GM03348 (cell line): ENCODE measurements at regions not wholly inside any gene's neighbourhood (a gene's known extent, or its start where the extent isn't known, plus 50 kb on each side); places are given as distances from the start of the nearest gene placed in this dataset.
"Not testable (repeated sequence)": the region's sequence is repeated elsewhere in the genome, so short reads cannot be mapped to it uniquely, and the experiment has no call there.

Experiments
- DNase-seq: peaks from one replicate; pipeline ENCODE4 v3.0.0; 2012; ENCODE audit warnings: low spot score

DNA sequence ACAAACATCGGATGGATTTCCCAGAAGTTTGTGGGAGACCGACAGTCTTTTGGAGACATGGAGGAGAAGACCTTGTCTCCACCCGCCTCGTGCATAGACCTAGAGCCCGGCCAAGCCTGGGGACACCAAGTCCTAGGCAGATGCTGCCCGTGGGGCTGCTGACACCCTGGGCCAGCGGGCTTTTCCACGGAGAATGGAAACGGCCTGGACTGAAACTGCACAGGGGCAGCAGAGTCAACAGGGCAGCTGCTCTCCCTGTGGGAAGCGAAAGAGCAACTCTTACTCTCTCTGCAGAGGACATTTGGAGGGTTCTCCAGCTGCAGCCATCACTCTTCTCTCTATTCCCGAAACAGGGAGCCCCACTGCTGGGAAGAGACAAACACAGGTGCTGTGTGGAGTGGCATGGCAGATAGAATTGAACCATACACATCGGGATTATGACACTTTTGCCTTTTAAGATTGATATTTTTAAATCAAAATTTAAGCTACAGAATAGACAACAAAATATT is 401.2 kb downstream of the THBS2 start:
- peak; percentile 67 for DNase-seq

DNA sequence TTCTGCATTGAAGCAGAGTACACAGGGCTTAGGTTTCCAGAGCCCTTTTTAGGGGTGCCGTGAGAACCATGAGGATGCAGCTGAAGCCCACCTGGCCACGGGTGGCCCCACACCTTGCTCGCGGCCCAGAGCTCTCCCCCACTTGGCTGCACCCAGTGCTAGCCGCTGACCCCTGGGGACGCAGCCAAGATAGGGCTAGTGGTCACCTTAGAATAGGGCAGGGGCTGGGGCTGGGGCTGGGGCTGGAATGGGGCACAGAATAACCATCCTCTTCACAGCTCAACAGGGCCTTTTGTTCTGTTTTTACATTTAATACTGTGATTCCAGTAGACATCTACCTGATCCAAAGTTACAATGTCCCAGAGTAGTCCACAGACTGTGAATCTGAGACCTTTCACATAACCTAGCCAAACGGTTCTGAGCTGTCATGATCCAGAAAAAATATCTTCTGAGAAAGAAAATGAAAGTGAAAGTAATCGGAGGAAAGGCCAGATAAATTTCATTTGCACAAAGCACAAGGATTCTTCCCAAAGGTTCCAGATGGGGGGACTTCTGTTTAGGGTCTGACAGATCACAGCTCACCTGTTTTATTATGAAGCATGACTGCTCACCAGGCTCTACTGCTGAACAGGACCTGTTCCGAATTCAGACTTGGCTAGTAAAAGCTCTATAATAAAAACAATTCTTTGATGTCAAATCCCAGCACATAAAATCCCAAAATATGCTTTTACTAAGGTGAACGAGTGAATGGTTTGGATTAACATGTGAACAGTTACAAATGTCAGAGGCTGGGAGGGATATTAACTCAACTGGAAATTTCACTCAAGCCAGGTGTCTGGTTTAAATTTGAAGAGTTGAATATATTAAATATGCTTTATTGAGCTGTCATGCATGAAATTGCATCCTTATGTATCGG is 401.9 kb downstream of the THBS2 start:
- peak; percentile 50 for DNase-seq

DNA sequence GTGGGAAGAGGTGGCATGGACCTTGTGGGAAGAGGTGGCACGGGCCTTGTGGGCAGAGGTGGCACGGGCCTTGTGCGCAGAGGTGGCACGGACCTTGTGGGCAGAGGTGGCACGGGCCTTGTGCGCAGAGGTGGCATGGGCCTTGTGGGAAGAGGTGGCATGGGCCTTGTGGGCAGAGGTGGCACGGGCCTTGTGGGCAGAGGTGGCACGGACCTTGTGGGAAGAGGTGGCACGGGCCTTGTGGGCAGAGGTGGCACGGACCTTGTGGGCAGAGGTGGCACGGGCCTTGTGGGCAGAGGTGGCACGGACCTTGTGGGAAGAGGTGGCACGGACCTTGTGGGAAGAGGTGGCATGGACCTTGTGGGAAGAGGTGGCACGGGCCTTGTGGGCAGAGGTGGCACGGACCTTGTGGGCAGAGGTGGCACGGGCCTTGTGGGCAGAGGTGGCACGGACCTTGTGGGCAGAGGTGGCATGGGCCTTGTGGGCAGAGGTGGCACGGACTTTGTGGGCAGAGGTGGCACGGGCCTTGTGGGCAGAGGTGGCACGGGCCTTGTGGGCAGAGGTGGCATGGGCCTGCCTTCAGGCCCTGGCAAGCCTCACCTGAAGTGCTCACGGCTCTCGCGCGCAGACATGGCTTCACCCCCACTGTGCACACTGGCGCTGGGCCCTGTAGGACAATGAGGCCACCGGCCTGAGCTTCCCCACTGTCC is 403.5 kb downstream of the THBS2 start:
- DNase-seq, result not testable (repeated sequence)

DNA sequence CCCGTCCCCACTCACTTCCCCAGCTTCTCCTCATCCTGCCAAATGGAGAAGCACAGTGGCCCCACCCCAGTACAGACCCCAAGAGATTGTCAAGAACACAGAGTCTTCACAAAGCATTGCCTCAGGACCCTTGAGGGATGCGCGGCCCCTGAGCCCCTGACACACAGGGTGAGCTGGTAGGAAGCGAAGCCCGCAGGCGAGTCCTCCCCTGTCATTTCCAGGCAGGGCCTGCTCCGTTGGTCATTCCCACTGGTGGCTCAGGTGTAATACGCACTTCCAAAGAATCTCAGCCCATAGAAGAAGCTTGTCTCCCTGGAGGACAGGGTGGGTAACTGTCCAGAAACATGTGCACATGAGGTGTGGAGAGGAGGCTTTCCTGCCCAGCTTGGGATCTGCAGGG is 404.2 kb downstream of the THBS2 start:
- no peak for DNase-seq

DNA sequence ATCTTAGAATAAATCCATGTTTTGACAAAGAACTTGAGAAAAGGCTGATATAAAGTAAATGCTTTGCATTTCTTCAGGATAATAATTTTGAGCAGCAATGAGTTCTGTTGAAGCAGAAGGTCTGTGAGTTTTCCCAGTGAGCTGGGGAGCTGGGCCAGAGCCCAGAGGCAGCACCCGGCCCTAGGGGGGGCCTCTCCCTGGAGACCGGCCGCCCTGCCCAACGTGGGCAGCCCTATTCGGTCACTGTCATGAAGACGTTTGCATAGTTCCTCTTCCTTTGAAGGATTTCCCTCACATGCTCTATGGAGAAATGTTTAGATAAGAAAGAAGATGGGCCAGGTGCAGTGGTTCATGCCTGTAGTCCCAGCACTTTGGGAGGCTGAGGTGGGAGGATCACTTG is 404.8 kb downstream of the THBS2 start:
- DNase-seq, result no peak

DNA sequence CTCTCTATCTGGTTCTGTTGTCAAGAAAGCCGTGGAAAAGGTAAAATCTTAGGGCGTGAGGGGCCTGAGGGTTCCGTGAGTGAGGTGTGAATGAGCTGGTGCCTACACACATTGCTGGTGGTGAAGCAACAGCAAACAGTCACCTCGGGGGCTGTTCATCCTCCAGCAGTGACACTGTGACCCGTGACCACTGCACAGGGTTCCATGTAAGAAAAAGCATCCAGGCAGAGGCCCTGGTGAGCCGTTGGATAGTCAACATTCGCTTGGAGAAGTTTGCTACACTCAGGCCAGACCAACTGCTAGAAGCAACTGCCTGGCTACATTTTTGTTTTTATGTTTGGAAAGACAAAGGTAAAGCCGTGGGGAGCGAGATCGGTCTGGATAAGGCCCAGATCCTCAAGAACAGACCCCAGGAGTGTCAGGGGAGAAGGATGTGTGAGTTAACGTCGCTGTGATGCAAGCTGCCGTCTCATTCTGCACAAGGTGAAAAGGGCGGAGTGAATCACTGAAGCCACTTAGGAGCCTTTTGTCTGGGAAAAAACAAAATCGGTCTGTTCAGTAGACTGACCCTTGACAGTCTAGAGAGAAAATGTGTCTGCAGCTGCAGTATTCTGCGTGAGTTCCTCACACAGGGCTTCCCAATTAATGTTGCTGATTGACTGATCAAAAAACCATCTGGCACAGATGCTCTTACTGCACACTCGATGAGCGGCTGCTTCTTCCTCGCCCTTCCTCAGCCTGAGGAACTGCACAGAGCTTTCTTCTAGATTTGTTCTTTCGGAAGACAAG is 404.0 kb downstream of the SMOC2 start:
- no peak for DNase-seq

DNA sequence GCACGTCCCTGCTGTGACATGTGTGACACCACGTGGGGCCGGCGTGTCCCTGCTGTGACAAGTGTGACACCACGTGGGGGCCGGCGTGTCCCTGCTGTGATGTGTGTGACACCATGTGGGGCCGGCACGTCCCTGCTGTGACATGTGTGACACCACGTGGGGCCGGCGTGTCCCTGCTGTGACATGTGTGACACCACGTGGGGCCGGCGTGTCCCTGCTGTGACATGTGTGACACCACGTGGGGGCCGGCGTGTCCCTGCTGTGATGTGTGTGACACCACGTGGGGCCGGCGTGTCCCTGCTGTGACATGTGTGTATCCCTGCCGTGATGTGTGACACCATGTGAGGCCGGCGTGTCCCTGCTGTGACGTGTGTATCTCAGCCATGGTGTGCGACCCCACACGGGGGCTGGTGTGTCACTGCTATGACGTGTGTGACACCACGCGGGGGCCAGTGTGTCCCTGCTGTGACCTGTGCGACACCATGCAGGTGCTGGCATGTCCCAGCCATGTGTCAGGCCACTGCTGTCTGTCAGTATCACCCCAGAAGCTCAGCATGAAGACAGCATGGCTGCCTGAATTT is 401.7 kb downstream of the SMOC2 start:
- not testable (repeated sequence) for DNase-seq

DNA sequence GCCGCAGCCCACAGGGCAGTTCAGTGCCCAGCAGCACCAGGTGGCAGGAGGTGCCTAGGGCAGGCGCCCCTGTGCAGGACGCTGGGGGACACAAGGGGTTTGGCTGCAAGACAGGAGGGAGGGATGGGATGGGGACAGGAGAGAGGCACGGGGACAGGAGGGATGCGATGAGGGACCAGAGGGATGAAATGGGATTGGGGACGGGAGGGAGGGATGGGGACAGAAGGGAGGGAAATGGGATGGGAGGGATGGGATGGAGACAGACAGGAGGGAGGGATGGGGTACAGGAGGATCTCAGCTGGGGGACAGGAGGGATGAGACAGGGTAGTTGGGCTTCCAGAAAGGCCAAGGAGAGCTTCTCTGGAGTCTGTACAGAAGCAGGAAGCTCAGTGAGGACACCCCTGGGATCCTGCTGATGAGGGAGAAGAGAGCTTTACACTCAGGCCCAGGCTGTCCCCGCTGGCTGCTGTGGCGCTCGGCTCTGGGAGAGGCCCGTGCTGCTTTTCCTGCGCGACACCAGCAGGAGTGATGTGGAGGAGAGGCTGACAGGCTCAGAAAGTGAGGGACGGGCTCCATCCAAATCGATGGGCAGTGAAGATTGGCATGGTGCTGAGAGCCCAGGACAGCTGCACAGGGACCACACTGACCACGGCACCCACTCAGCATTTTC is 400.8 kb downstream of the SMOC2 start:
- peak; percentile 46 for DNase-seq

DNA sequence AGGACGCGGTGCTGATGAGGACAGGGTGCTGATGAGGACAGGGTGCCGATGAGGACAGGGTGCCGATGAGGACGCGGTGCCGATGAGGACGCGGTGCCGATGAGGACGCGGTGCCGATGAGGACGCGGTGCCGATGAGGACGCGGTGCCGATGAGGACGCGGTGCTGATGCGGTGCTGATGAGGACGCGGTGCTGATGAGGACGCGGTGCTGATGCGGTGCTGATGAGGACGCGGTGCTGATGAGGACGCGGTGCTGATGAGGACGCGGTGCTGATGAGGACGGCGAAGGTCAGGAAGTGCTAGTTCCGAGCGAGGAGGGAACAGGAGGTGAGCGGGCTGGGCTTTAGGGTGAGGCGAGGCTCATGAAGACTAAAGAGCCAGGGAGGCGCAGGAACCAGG is 399.9 kb downstream of the SMOC2 start:
- DNase-seq, result not testable (repeated sequence)

DNA sequence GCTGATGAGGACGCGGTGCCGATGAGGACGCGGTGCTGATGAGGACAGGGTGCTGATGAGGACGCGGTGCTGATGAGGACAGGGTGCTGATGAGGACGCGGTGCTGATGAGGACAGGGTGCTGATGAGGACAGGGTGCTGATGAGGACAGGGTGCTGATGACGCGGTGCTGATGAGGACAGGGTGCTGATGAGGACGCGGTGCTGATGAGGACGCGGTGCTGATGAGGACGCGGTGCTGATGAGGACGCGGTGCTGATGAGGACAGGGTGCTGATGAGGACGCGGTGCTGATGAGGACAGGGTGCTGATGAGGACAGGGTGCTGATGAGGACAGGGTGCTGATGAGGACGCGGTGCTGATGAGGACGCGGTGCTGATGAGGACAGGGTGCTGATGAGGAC is 399.3 kb downstream of the SMOC2 start:
- DNase-seq, result not testable (repeated sequence)

DNA sequence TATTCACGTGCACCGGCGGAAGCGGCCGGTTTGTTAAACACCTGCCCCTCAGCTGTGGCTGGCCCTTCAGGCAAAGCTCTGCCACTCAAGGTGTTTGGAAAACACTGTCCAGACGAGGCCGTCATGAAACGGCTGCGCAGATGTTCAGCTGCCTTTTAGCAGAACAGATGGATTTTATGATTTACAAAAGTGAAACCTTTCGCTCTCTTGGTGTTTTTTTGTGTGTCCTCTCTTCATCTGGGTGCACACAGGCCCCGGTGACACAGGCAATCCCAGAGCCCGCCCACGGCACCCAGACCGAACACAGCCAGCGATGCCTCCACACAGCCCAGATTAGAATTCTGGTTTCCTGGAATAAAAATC is 397.0 kb downstream of the SMOC2 start:
- no peak for DNase-seq

DNA sequence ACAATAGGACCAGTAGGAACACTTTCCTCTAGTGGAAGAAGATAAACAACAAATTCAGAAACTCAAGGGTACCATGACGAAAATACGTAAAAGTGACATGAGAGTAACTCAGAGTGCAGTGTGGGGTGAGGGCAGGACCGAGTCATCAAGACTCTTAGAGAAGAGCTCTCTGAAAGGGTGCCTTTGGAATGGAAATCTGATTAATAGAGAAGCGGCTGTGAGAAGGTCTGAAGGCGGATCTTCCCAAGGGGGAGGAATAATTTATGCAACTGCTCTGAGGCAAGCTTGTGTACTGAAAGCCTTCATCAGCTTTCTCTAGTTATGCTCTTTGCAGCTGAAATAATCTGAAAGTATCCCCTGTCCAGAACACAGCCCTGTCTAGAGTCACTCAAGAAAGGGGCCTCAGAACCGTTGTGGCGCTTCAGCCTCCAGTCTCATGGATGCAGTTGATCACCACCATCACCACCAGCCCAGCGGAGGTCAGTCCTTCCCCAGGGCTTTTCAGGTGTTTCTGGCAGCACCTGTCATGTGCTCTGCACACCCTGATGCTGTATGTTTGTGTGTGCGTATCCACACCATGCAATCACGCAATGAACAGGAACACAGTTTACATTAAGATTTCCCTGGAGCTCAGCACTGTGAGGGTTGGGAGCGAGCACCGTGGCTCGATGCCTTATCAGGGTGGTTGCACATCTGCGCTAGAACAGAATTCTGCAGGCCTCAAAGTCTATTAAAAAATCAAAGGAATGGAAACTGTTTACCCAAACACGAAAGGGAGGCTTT is 396.5 kb downstream of the SMOC2 start:
- DNase-seq, result no peak

DNA sequence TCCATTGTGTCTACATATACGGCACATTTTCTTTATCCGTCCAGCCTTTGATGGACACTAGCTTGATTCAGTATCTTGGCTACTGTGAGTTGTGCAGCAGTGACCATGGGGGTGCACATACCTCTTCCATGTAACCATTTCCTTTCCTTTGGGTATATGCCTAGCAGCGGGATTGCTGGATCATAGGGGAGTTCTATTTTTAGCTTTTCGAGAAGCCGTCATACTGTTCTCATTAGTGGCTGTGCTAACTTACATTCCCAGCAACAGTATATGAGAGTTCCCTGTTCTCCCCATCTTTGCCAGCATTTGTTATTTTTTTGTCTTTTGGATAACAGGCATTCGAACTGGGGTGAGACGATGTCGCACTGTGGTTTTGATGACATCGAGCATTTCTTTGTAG is 395.0 kb downstream of the SMOC2 start:
- DNase-seq, result no peak

DNA sequence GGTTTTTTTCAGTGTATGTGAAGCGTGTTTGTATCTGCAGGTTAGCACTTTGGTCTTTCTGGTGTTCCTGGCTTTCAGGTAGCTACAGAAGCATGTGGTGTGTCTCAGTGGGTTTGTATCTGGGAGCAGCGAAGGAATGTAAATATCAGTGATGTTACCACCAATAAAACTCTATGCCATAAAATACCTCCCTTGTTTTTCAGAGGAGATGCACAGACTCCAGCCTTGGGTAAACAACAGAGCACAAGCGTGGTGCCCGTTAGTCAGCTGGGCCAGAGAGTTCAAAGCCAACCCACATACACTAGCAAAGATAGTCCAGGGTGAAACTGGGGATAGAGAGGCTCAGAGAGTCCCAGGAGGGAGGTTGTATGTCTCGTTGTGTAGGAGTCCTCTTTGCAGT is 393.8 kb downstream of the SMOC2 start:
- DNase-seq, result no peak

DNA sequence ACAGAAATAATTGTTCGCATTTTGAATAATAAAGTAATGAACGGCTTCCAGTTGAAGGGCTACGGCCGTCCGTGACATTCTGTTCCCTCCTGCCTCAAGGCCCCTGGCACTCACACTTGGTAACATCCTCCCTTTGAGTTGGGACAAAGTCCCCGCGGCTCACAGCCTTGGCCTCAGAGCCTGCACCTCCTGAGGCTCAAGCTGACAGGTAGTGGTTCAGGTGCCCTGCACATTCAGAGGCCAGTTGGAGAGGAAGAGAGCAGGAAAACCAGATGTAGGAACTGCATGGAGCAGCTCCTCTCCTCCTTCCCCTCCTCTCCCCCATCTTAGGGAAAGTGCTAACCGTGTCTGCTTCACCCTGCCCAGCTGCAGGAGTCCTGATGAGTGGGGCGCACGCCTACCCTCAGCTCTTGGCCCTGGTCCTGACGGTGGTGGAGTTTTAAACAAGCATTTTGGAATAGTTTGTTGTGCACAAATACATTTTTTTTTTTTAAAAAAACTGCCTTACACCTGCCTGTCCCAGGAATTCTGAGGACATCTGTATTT is 393.1 kb downstream of the SMOC2 start:
- DNase-seq, result no peak

DNA sequence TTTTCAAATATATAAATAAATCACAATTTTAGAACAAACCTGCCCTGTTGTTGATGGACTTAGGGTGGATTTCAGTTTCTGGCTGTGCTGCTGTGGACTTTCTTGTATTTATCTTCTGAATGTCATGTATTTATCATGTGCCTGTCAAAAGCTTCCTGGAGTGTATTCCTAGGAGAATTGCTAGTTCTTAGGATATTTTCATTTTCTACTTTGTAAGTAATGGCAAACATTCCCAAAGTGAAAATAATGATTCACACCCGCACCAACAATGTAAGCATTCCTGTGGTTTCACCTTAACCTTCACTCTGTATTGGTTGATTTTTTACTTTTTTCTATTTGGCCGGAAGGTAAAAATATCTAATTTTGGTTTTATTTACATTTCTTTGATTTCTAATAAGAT is 387.8 kb downstream of the SMOC2 start:
- DNase-seq, result no peak

DNA sequence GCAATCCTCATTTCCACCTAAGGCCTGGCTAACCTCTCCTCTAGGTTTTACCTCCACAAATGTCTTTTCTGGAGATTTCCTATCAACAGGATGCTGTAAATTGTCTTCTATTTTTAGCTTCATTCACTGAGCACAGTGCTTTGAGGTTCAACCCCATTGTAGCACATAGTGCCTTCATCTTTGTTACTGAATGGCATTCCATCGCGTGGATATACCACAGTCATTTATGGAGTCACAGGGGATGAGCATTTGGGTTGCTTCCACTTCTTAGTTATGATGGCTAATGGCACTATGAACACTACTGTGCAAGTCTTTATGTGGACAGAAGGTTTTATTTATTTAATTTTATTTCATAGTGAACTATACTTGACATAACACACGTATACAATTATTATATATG is 387.1 kb downstream of the SMOC2 start:
- DNase-seq, result no peak

DNA sequence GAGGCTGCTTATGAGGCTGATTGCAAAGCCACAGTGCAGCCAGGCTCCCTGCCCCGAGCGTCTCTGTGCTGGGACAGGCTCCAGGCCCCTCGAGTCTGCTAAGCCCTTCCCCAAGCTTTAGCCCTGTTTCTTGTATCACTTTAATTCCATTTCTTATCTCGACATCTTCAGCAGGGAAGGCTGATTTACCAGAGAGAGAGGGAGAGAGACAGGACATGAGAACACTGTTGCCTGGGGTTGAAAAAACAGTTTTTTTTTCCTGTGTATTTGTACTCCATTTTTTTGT is 386.5 kb downstream of the SMOC2 start:
- no peak for DNase-seq

DNA sequence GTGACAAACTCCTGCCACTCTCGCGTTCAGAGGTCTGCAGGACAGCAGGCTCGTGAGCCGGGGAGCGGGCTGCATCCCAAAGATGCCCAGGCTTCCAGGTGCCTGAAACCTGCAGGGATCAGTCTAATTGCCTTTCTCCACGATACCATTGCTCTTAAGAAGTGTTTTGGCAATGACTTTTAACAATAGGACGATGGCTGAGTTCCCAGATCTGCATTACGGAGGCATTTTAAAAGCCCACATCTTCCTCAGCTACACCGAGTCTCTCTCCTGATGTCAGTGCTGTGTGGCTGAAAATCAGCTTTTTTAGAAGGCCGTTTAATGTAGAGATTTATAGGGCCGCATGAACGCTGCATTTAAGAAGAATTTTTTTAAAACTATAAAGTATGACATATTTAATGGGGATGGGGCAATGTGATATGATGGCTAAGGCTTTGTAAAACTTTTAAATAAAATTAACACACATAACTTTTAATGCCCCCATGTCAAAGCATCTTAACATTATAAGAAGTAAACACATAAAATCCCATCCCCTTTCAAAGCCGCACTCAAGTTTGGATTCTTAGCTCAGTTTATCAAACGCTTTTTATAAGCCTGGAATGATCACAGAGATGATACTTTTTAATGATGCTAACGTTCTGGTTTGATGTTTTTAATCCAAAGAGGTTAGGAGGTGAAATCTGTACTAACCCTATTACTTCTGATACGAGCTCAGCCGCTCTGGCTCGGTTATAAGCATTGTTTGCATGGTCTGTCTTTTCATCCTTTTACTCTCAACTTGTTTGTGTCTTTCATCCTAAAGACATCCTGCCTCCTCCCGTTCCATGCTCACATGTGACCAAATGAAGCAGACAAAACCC is 386.0 kb downstream of the SMOC2 start:
- DNase-seq, result no peak

DNA sequence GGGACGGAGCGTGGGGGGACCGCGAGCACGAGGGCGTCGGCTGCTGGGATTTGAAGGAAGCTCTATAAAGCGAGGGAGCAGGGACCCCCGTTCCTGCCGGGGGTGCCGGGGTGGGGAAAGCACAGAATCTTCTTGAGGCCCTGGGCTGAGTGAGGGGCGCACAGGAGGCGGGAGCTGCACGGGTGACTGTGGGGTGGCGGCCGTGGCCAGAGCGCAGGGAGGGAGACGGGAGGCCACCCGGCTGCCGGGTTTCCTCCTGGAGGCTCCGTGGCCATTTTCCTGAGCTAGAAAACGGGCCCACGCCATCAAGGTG is 385.1 kb downstream of the SMOC2 start:
- DNase-seq, result no peak
